BJ (cell line): ENCODE measurements at regions not wholly inside any gene's neighbourhood (a gene's known extent, or its start where the extent isn't known, plus 50 kb on each side); places are given as distances from the start of the nearest gene placed in this dataset.

Source experiments
- CTCF ChIA-PET: fragments of 350-600 bp; formaldehyde crosslinking; extraction: SDS; loops from one replicate; lab custom pipeline; 2021; ENCODE audit warnings: antibody characterized with exemption, inconsistent platforms; lab: Yijun Ruan, JAX
- POLR2A ChIA-PET: fragments of 300-600 bp; sonication (Branson Sonifier 250); formaldehyde crosslinking; extraction: SDS; loops from one replicate; lab custom pipeline; 2021; ENCODE audit warnings: antibody characterized with exemption; lab: Charles Lee
- DNase-seq: peaks from one replicate; pipeline ENCODE4 v3.0.0-alpha.2; 2011; ENCODE audit warnings: low read depth
- H3K27me3 ChIP-seq: 2 replicates; pipeline ENCODE4 v1.6.0; 2011; ENCODE audit warnings: low read length; ENCODE audit not compliant: control insufficient read depth, insufficient read depth
- H3K36me3 ChIP-seq: 2 replicates; pipeline ENCODE4 v1.5.1; 2011; ENCODE audit warnings: low read length; ENCODE audit not compliant: control insufficient read depth, insufficient read depth
- H3K4me3 ChIP-seq: 2 replicates; pipeline ENCODE4 v1.5.1; 2011; ENCODE audit warnings: low read depth, mild to moderate bottlenecking, control low read depth, low read length
- CTCF ChIP-seq: IDR thresholded peaks from 2 replicates; pipeline ENCODE4 v1.5.1; 2011; ENCODE audit warnings: low read depth, mild to moderate bottlenecking, control low read depth, inconsistent platforms, low read length, moderate library complexity; ENCODE audit not compliant: insufficient read depth

GRCh38 chr18:47387864-47388263 is 136.4 kb upstream of the SKOR2 start:
- ChIA-PET CTCF (no interaction called here), POLR2A (no interaction called here)
- no peak for TF ChIP-seq CTCF
- no peaks in the 10 kb centered on the region for H3K36me3 ChIP-seq
- no peak for DNase-seq
- no peaks in the 10 kb centered on the region for H3K27me3 ChIP-seq
- no peak overlapping the region for H3K4me3 ChIP-seq

GRCh38 chr18:47383729-47384128 is 132.3 kb upstream of the SKOR2 start:
- Histone ChIP-seq H3K36me3 (no peaks in the 10 kb centered on the region), H3K4me3 (no peak overlapping the region), H3K27me3 (no peaks in the 10 kb centered on the region)
- ChIA-PET POLR2A (no interaction called here), CTCF (no interaction called here)
- DNase-seq = no peak
- no peak for TF ChIP-seq CTCF

GRCh38 chr18:47381975-47382570 is 130.6 kb upstream of the SKOR2 start:
- no peak overlapping the region for H3K4me3 ChIP-seq
- CTCF ChIA-PET = no interaction called here
- TF ChIP-seq CTCF = no peak
- POLR2A ChIA-PET = no interaction called here
- H3K27me3 ChIP-seq = no peaks in the 10 kb centered on the region
- H3K36me3 ChIP-seq = no peaks in the 10 kb centered on the region
- no peak for DNase-seq

- ChIA-PET POLR2A (no interaction called here), CTCF (no interaction called here)
- Histone ChIP-seq H3K36me3 (no peaks in the 10 kb centered on the region), H3K27me3 (no peaks in the 10 kb centered on the region), H3K4me3 (no peak overlapping the region)
- no peak for TF ChIP-seq CTCF
- DNase-seq = no peak
Measured at GRCh38 chr18:47380153-47380552, 128.7 kb upstream of the SKOR2 start.

GRCh38 chr18:47373465-47373864 is 122.0 kb upstream of the SKOR2 start:
- no peak for TF ChIP-seq CTCF
- Histone ChIP-seq H3K4me3 (no peak overlapping the region), H3K36me3 (no peaks in the 10 kb centered on the region), H3K27me3 (no peaks in the 10 kb centered on the region)
- CTCF ChIA-PET = no interaction called here
- DNase-seq = no peak
- POLR2A ChIA-PET = no interaction called here
